Endothelial cell of hepatic sinusoid (primary cell): ENCODE measurements at regions not wholly inside any gene's neighbourhood (a gene's known extent, or its start where the extent isn't known, plus 50 kb on each side); places are given as distances from the start of the nearest gene placed in this dataset.
"Not testable (repeated sequence)": the region's sequence is repeated elsewhere in the genome, so short reads cannot be mapped to it uniquely, and the experiment has no call there.

Experiments used
- in situ Hi-C: cut with HindIII; loops from 2 replicates; pipeline ENCODE4 v1.10.0; 2017; ENCODE audit warnings: low sequenced_read_pairs

GRCh38 chr3:176005564-176005963 lies 1146.4 kb downstream of the NAALADL2 start:
- in situ Hi-C loops = loop anchor here (5.0 kb wide), 1 partner anchor 57 kb away; no protein-coding TSS in a partner anchor

GRCh38 chr3:175989161-175989560 lies 1130.0 kb downstream of the NAALADL2 start:
- in situ Hi-C loops = no loop called here

- in situ Hi-C loops = no loop called here
Observed at GRCh38 chr3:175988401-175988800, 1129.3 kb downstream of the NAALADL2 start.

GRCh38 chr3:175985781-175986180 lies 1126.6 kb downstream of the NAALADL2 start:
- in situ Hi-C loops = no loop called here

GRCh38 chr3:175983379-175983778 lies 1124.2 kb downstream of the NAALADL2 start:
- in situ Hi-C loops = no loop called here

- in situ Hi-C loops = no loop called here
Observed at GRCh38 chr3:175980486-175981090, 1121.5 kb downstream of the NAALADL2 start.

GRCh38 chr3:175977968-175978752 lies 1119.0 kb downstream of the NAALADL2 start:
- in situ Hi-C loops = no loop called here

GRCh38 chr3:175969456-175969855 lies 1110.3 kb downstream of the NAALADL2 start:
- in situ Hi-C loops = no loop called here

GRCh38 chr3:175965036-175965435 lies 1105.9 kb downstream of the NAALADL2 start:
- in situ Hi-C loops = no loop called here

- in situ Hi-C loops = no loop called here
Observed at GRCh38 chr3:175957427-175957826, 1098.3 kb downstream of the NAALADL2 start.

GRCh38 chr3:175956964-175957363 lies 1097.8 kb downstream of the NAALADL2 start:
- in situ Hi-C loops = no loop called here

- in situ Hi-C loops = no loop called here
Observed at GRCh38 chr3:175951047-175951694, 1092.0 kb downstream of the NAALADL2 start.

GRCh38 chr3:175948041-175948440 lies 1088.9 kb downstream of the NAALADL2 start:
- in situ Hi-C loops = no loop called here

- in situ Hi-C loops = no loop called here
Observed at GRCh38 chr3:175941352-175941751, 1082.2 kb downstream of the NAALADL2 start.

GRCh38 chr3:175940881-175941280 lies 1081.7 kb downstream of the NAALADL2 start:
- in situ Hi-C loops = no loop called here

GRCh38 chr3:175940243-175940642 lies 1081.1 kb downstream of the NAALADL2 start:
- in situ Hi-C loops = no loop called here

- in situ Hi-C loops = not testable (repeated sequence)
Observed at GRCh38 chr3:175937367-175937766, 1078.2 kb downstream of the NAALADL2 start.

GRCh38 chr3:175932586-175932985 lies 1073.5 kb downstream of the NAALADL2 start:
- in situ Hi-C loops = no loop called here

- in situ Hi-C loops = no loop called here
Observed at GRCh38 chr3:175919133-175919532, 1060.0 kb downstream of the NAALADL2 start.

GRCh38 chr3:175916191-175916934 lies 1057.2 kb downstream of the NAALADL2 start:
- in situ Hi-C loops = no loop called here

- in situ Hi-C loops = no loop called here
Observed at GRCh38 chr3:175914785-175915184, 1055.7 kb downstream of the NAALADL2 start.
